GM12873 (cell line): ENCODE measurements at regions not wholly inside any gene's neighbourhood (a gene's known extent, or its start where the extent isn't known, plus 50 kb on each side); places are given as distances from the start of the nearest gene placed in this dataset.

ENCODE experiments used
- TF ChIP-seq, protein P1 (sequence below): IDR thresholded peaks from 2 replicates; pipeline ENCODE4 v1.5.1; 2012; ENCODE audit warnings: low read depth, mild to moderate bottlenecking, moderate library complexity, low read length, control low read depth; ENCODE audit not compliant: insufficient read depth; ENCODE audit errors: missing control alignments

DNA sequence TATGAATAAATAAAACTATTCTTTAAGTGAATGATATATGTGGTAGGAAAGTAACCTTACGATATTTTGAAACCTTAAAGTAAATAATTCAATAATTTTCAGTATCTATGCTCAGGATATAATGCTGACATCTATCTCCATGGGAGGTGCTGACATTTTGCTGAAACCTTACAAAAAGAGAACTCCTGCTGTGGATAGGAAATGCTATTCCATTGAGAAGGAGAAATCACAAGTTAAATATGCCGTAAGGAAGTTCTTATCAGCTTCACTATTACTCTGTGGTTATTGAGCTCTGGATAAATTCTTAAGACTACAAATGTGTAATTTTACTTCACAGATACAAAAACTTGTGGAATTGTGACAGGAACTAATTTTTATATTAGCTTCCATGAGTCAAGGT is 722.1 kb downstream of the TMTC2 start:
- TF ChIP-seq, protein P1, sequence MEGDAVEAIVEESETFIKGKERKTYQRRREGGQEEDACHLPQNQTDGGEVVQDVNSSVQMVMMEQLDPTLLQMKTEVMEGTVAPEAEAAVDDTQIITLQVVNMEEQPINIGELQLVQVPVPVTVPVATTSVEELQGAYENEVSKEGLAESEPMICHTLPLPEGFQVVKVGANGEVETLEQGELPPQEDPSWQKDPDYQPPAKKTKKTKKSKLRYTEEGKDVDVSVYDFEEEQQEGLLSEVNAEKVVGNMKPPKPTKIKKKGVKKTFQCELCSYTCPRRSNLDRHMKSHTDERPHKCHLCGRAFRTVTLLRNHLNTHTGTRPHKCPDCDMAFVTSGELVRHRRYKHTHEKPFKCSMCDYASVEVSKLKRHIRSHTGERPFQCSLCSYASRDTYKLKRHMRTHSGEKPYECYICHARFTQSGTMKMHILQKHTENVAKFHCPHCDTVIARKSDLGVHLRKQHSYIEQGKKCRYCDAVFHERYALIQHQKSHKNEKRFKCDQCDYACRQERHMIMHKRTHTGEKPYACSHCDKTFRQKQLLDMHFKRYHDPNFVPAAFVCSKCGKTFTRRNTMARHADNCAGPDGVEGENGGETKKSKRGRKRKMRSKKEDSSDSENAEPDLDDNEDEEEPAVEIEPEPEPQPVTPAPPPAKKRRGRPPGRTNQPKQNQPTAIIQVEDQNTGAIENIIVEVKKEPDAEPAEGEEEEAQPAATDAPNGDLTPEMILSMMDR = no peak

DNA sequence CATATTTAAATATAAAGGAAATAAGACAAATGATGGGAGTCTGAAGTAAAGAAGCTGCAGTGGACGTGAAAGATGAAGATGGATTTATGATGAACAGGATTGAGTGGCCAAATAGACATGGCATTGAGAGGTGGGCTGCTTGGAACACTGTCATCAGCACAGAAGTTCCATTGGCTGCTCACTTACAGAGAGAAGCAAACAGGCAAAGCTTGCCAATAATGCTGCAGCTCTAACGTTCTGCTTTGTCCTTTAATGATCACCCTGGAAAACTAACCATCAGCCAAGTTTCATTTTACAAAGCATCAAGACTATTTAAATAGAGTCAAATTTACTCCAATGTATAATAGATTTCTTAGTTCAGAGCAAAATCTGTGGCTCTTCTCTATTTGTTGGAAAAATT is 721.4 kb downstream of the TMTC2 start:
- TF ChIP-seq, protein P1 = no peak

DNA sequence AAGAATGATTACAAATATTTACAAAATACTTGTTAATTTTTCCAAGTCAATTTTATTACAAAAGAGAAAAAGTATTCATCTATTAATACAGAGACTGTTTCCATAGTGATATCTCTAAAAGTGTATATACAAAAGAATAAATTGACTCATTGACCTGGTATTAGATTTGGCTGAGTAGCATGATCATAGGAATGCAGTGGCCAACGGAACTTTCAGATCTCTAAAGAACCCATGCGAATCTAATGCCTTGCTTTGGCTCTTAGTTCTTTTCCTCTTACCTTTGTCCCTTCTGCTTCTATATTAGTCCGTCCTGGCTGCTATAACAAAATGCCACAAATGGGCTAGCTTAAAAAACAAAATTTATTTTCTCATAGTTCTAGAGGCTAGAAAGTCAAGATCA is 717.8 kb downstream of the TMTC2 start:
- TF ChIP-seq, protein P1 = no peak

DNA sequence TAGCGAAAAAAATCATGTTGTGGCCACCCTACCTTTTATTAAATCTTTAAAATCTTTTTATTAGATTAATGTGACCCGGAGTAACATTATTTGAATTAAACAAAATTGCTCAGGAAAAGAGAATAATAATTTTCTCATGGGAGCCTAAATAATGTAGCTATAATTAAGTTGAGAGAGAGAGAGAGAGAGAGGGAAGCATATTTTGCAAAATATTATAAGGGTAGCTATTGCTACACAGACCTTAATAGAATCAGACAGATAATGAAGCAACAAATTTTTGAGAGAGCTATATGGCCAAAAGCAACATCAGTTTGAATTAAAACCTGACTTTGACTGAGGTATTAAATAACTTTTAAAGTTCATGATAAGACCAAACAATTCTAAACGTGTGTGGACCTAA is 703.5 kb downstream of the TMTC2 start:
- TF ChIP-seq, protein P1 = no peak

DNA sequence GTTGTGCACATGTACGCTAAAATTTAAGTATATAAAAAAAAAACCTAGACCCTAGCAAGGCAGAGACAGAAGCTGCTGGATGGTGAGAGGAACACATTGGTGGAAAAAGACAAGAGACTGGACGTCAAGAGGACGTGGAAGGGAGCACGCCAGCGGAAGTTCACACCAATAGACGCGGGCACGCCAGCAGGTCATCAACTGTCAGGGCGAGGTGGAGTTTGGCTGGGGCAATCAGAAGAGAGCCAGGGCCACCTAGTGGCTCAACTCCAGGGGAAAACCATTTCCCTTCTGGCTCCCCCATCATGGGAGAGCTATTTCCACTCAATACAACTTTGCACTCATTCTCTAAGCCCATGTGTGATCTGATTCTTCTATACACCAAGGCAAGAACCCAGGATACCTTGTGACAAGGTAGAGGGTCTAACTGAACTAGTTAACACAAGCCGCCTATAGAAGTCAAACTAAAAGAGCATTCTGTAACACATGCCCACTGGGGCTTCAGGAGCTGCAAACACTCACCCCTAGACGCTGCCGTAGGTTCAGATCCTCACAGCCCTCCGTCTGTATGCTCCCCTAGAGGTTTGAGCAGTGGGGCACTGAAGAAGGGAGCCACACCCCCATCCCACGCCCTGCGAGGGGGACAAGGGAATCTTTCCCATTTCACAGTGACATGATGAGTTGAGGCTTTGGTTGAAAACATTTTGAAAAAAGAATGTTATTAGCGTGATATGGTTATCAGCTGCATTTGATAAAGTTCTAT is 702.7 kb downstream of the TMTC2 start:
- TF ChIP-seq, protein P1 = peak; percentile 31

DNA sequence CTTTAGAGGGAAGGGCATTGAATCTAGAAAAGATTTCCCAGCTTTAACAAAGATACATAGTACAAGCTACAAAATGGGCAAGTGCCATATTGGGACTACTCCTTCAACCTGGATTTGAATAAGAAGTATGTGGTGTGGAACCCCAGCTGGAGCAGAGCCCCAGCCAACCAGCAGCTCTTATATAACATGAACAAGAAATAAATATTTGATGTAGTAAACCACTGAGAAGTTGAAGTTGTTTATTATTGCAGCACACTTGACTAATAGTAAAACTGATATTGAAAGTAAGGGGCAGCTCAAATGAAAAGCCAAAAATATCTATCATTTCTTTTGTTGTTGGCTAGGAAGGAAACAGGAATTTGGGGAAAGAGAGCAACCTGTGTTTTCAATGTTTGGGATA is 701.8 kb downstream of the TMTC2 start:
- TF ChIP-seq, protein P1 = no peak

DNA sequence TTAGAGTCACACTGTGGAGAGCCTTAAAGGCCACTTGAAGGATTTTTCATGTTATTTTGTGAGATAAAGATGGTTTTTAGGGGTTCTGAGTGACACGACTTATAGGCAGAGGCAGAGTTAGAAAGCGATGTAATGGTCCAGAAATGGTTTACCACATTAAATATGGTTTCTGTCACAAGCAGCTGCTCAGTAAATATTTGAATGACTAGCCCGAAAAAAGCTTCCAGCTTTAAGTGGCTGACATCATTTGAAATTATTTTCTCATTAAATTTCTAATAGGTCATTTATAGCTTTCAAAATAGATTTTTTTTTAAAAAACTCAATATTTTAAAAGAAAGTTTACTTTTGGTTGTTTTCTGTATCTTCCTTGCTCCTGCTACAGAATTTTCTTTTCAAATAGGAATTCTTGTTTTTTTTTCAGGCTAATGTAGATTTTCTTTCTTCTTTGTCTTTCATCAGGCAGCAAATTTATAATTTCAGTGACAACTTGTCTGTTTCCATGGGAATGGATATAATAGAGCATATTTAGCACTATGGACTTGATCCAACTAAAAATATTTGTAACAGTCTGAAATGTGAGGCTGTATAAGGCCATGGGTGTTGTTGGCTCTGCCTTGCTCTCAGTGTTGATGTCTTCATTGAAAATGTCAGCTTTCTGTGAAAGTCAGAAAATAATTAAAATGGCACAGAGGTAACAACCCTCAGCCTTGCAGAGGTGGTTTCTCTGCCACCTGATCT is 700.0 kb downstream of the TMTC2 start:
- TF ChIP-seq, protein P1 = no peak
